ENCODE measurements at regions not wholly inside any gene's neighbourhood (a gene's known extent, or its start where the extent isn't known, plus 50 kb on each side); places are given as distances from the start of the nearest gene placed in this dataset.

GRCh38 chr14:87626266-87626665 is 366.7 kb downstream of the GALC start:
- Histone ChIP-seq H2AFZ (ENCODE audit: low read depth, low read length) (no peak overlapping the region), H3K9ac (ENCODE audit: low read length) (no peak overlapping the region), H3K4me3 (ENCODE audit: insufficient read depth, low read depth, low read length) (no peak overlapping the region), H3K4me1 (ENCODE audit: insufficient read depth, low read length) (peaks cover 7% of the 10 kb centered on the region), H3K79me2 (ENCODE audit: insufficient read depth, low read length) (no peaks in the 10 kb centered on the region), H3K9me3 (ENCODE audit: insufficient read depth, low read depth, low read length) (peaks cover under 1% of the 10 kb centered on the region), H3K27me3 (ENCODE audit: insufficient read depth, low read length) (no peaks in the 10 kb centered on the region), H3K27ac (ENCODE audit: low read depth, low read length) (no peak overlapping the region), H3K36me3 (ENCODE audit: insufficient read depth, low read length) (no peaks in the 10 kb centered on the region), H3K4me2 (ENCODE audit: low read length) (no peak overlapping the region), H4K20me1 (ENCODE audit: insufficient read depth, low read length) (no peaks in the 10 kb centered on the region)
- DNase-seq (ENCODE audit: low read depth) (no peak), FAIRE-seq (no peak)
- no peak overlapping the region for H3K4me3 Mint-ChIP-seq (ENCODE audit: unreplicated experiment)
- peaks cover 31% of the 10 kb centered on the region for H3K4me1 Mint-ChIP-seq (ENCODE audit: low read depth, unreplicated experiment)
- H3K27me3 Mint-ChIP-seq (ENCODE audit: low read depth, unreplicated experiment), result no peaks in the 10 kb centered on the region
- H3K36me3 Mint-ChIP-seq (ENCODE audit: low read depth, unreplicated experiment), result peaks cover 2% of the 10 kb centered on the region
- peak overlapping the region; percentile 43 for H3K27ac Mint-ChIP-seq (ENCODE audit: unreplicated experiment)
- TF ChIP-seq CTCF (IDR thresholded peaks at IDR 0.05; ENCODE audit: insufficient read depth, low read depth, low read length) (no peak), EZH2 (IDR thresholded peaks at IDR 0.05; ENCODE audit: insufficient read depth, low read length) (no peak)
- no peaks in the 10 kb centered on the region for H3K9me3 Mint-ChIP-seq (ENCODE audit: unreplicated experiment)

GRCh38 chr14:87623616-87624015 is 369.4 kb downstream of the GALC start:
- Histone ChIP-seq H3K9me3 (ENCODE audit: insufficient read depth, low read depth, low read length) (peaks cover 6% of the 10 kb centered on the region), H3K9ac (ENCODE audit: low read length) (no peak overlapping the region), H4K20me1 (ENCODE audit: insufficient read depth, low read length) (no peaks in the 10 kb centered on the region), H2AFZ (ENCODE audit: low read depth, low read length) (no peak overlapping the region), H3K4me2 (ENCODE audit: low read length) (no peak overlapping the region), H3K27me3 (ENCODE audit: insufficient read depth, low read length) (no peaks in the 10 kb centered on the region), H3K79me2 (ENCODE audit: insufficient read depth, low read length) (no peaks in the 10 kb centered on the region), H3K4me1 (ENCODE audit: insufficient read depth, low read length) (peaks cover 6% of the 10 kb centered on the region), H3K27ac (ENCODE audit: low read depth, low read length) (no peak overlapping the region), H3K36me3 (ENCODE audit: insufficient read depth, low read length) (no peaks in the 10 kb centered on the region), H3K4me3 (ENCODE audit: insufficient read depth, low read depth, low read length) (no peak overlapping the region)
- Mint-ChIP-seq H3K36me3 (ENCODE audit: low read depth, unreplicated experiment) (peaks cover 2% of the 10 kb centered on the region), H3K27ac (ENCODE audit: unreplicated experiment) (no peak overlapping the region), H3K4me1 (ENCODE audit: low read depth, unreplicated experiment) (peaks cover 10% of the 10 kb centered on the region), H3K9me3 (ENCODE audit: unreplicated experiment) (peaks cover 6% of the 10 kb centered on the region), H3K4me3 (ENCODE audit: unreplicated experiment) (no peak overlapping the region), H3K27me3 (ENCODE audit: low read depth, unreplicated experiment) (no peaks in the 10 kb centered on the region)
- FAIRE-seq (no peak), DNase-seq (ENCODE audit: low read depth) (no peak)
- TF ChIP-seq CTCF (IDR thresholded peaks at IDR 0.05; ENCODE audit: insufficient read depth, low read depth, low read length) (no peak), EZH2 (IDR thresholded peaks at IDR 0.05; ENCODE audit: insufficient read depth, low read length) (no peak)

- Mint-ChIP-seq H3K27ac (ENCODE audit: unreplicated experiment) (no peak overlapping the region), H3K36me3 (ENCODE audit: low read depth, unreplicated experiment) (peaks cover 2% of the 10 kb centered on the region), H3K9me3 (ENCODE audit: unreplicated experiment) (peaks cover 6% of the 10 kb centered on the region), H3K4me1 (ENCODE audit: low read depth, unreplicated experiment) (peaks cover 7% of the 10 kb centered on the region), H3K27me3 (ENCODE audit: low read depth, unreplicated experiment) (no peaks in the 10 kb centered on the region), H3K4me3 (ENCODE audit: unreplicated experiment) (no peak overlapping the region)
- no peak overlapping the region for H3K4me2 ChIP-seq (ENCODE audit: low read length)
- FAIRE-seq (no peak), DNase-seq (ENCODE audit: low read depth) (no peak)
- no peak overlapping the region for H3K4me3 ChIP-seq (ENCODE audit: insufficient read depth, low read depth, low read length)
- no peak overlapping the region for H3K27ac ChIP-seq (ENCODE audit: low read depth, low read length)
- no peaks in the 10 kb centered on the region for H3K79me2 ChIP-seq (ENCODE audit: insufficient read depth, low read length)
- H3K36me3 ChIP-seq (ENCODE audit: insufficient read depth, low read length), result no peaks in the 10 kb centered on the region
- TF ChIP-seq CTCF (IDR thresholded peaks at IDR 0.05; ENCODE audit: insufficient read depth, low read depth, low read length), result no peak
- TF ChIP-seq EZH2 (IDR thresholded peaks at IDR 0.05; ENCODE audit: insufficient read depth, low read length), result no peak
- no peak overlapping the region for H2AFZ ChIP-seq (ENCODE audit: low read depth, low read length)
- no peaks in the 10 kb centered on the region for H4K20me1 ChIP-seq (ENCODE audit: insufficient read depth, low read length)
- no peaks in the 10 kb centered on the region for H3K27me3 ChIP-seq (ENCODE audit: insufficient read depth, low read length)
- peaks cover 6% of the 10 kb centered on the region for H3K9me3 ChIP-seq (ENCODE audit: insufficient read depth, low read depth, low read length)
- no peaks in the 10 kb centered on the region for H3K4me1 ChIP-seq (ENCODE audit: insufficient read depth, low read length)
- no peak overlapping the region for H3K9ac ChIP-seq (ENCODE audit: low read length)
These were observed 375.9 kb downstream of the GALC start for GRCh38 chr14:87617079-87617478.
